ENCODE measurements at regions not wholly inside any gene's neighbourhood (a gene's known extent, or its start where the extent isn't known, plus 50 kb on each side); places are given as distances from the start of the nearest gene placed in this dataset.

DNA sequence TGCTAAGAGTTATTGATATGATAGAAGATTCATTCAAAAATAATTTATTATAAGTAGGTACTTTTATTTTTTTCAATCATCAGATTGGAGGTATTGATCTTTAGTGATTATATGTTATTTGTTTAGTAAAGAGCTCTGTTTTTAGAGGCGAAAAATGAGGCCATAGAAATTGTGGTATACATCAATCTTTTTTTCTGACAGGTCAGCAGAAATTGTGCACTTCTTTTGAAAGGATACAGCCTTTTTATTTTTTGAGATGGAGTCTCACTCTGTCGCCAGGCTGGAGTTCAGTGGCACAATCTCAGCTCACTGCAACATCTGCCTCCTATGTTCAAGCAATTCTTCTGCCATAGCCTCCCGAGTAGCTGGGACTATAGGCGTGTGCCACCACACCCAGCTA, 292.1 kb downstream of the BAMBI start:
- H3K4me3 ChIP-seq (replicated peaks in 1 of 2; ENCODE audit: low read depth in 1 of 2, low read length in 2 of 2): no peak overlapping the region
- ChIA-PET POLR2A (interaction anchor here (1.4 kb wide), 1 partner anchor 9 kb away, joined by 3 read pairs; no protein-coding TSS in a partner anchor), RAD21 (ENCODE audit: low non-redundant PET in 1 of 2, low total read pairs in 2 of 2, uncharacterized antibody in 2 of 2, unreplicated experiment in 2 of 2) (no interaction called here), CTCF (no interaction called here)
- no peak overlapping the region for H2AFZ ChIP-seq (ENCODE audit: low read depth, low read length, poor library complexity, severe bottlenecking)
- no TSS peak for BruUV-seq (replicated peaks)
- intact Hi-C loops (cut with micrococcal nuclease): no loop called here
- no peaks in the 10 kb centered on the region for H3K27me3 ChIP-seq (ENCODE audit: insufficient read depth, low read length)
- H3K36me3 ChIP-seq (ENCODE audit: control insufficient read depth in 1 of 2, insufficient read depth in 2 of 2, low read length in 2 of 2): no peaks in the 10 kb centered on the region
- ATAC-seq: no peak
- H3K4me1 ChIP-seq (ENCODE audit: control insufficient read depth in 1 of 2, insufficient read depth in 2 of 2, low read length in 2 of 2): no peaks in the 10 kb centered on the region
- H3K9me2 ChIP-seq (ENCODE audit: insufficient read depth): no peaks in the 10 kb centered on the region
- H3K79me2 ChIP-seq (ENCODE audit: insufficient read depth, low read length): no peaks in the 10 kb centered on the region
- no peak overlapping the region for H3K27ac ChIP-seq (ENCODE audit: low read depth, low read length)
- no peaks in the 10 kb centered on the region for H3K9me3 ChIP-seq (ENCODE audit: control insufficient read depth in 1 of 2, insufficient read depth in 1 of 2, low read depth in 1 of 2, low read length in 2 of 2)
- TF ChIP-seq POLR2A (IDR thresholded peaks at IDR 0.05; ENCODE audit: borderline replicate concordance, extremely low read depth, insufficient read depth, insufficient read length) (no peak), YY1 (IDR thresholded peaks at IDR 0.05; ENCODE audit: extremely low read depth, insufficient replicate concordance, low read depth, low read length) (no peak), SIN3A (IDR thresholded peaks at IDR 0.05; ENCODE audit: low read depth) (no peak), CEBPB (IDR thresholded peaks at IDR 0.05; ENCODE audit: low read depth) (no peak), CBX3 (IDR thresholded peaks at IDR 0.05; ENCODE audit: low read depth) (no peak), FOSL1 (IDR thresholded peaks at IDR 0.05; ENCODE audit: low read depth) (no peak), SRF (IDR thresholded peaks at IDR 0.05; ENCODE audit: low read depth) (no peak), JUND (IDR thresholded peaks at IDR 0.05) (no peak)
- TF ChIP-seq, protein P1, sequence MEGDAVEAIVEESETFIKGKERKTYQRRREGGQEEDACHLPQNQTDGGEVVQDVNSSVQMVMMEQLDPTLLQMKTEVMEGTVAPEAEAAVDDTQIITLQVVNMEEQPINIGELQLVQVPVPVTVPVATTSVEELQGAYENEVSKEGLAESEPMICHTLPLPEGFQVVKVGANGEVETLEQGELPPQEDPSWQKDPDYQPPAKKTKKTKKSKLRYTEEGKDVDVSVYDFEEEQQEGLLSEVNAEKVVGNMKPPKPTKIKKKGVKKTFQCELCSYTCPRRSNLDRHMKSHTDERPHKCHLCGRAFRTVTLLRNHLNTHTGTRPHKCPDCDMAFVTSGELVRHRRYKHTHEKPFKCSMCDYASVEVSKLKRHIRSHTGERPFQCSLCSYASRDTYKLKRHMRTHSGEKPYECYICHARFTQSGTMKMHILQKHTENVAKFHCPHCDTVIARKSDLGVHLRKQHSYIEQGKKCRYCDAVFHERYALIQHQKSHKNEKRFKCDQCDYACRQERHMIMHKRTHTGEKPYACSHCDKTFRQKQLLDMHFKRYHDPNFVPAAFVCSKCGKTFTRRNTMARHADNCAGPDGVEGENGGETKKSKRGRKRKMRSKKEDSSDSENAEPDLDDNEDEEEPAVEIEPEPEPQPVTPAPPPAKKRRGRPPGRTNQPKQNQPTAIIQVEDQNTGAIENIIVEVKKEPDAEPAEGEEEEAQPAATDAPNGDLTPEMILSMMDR (IDR thresholded peaks at IDR 0.05 in 2 of 3, conservative IDR thresholded peaks at IDR 0.05 in 1 of 3; ENCODE audit: borderline replicate concordance in 1 of 3, insufficient read depth in 1 of 3, low read depth in 2 of 3, low read length in 2 of 3): no peak
- TF ChIP-seq, protein P2, sequence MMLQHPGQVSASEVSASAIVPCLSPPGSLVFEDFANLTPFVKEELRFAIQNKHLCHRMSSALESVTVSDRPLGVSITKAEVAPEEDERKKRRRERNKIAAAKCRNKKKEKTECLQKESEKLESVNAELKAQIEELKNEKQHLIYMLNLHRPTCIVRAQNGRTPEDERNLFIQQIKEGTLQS (IDR thresholded peaks at IDR 0.05): no peak
- TF ChIP-seq, protein P3, sequence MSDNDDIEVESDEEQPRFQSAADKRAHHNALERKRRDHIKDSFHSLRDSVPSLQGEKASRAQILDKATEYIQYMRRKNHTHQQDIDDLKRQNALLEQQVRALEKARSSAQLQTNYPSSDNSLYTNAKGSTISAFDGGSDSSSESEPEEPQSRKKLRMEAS (IDR thresholded peaks at IDR 0.05): no peak
- TF ChIP-seq, protein P4, sequence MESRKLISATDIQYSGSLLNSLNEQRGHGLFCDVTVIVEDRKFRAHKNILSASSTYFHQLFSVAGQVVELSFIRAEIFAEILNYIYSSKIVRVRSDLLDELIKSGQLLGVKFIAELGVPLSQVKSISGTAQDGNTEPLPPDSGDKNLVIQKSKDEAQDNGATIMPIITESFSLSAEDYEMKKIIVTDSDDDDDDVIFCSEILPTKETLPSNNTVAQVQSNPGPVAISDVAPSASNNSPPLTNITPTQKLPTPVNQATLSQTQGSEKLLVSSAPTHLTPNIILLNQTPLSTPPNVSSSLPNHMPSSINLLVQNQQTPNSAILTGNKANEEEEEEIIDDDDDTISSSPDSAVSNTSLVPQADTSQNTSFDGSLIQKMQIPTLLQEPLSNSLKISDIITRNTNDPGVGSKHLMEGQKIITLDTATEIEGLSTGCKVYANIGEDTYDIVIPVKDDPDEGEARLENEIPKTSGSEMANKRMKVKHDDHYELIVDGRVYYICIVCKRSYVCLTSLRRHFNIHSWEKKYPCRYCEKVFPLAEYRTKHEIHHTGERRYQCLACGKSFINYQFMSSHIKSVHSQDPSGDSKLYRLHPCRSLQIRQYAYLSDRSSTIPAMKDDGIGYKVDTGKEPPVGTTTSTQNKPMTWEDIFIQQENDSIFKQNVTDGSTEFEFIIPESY (IDR thresholded peaks at IDR 0.05; ENCODE audit: extremely low read depth, insufficient replicate concordance, low read length): no peak
- H4K20me1 ChIP-seq (ENCODE audit: insufficient read depth): no peaks in the 10 kb centered on the region
- no peak overlapping the region for H3K9ac ChIP-seq (ENCODE audit: low read length)
- no peak for DNase-seq (ENCODE audit: low read depth, low spot score)
- H3K4me2 ChIP-seq (ENCODE audit: low read length): no peak overlapping the region

Measured in HCT116 (cell line).